Hematopoietic multipotent progenitor cell (in vitro differentiated cells): ENCODE measurements at regions not wholly inside any gene's neighbourhood (a gene's known extent, or its start where the extent isn't known, plus 50 kb on each side); places are given as distances from the start of the nearest gene placed in this dataset.
A peak's percentile ranks its signal among the peaks of the same experiment; 100 is the strongest.
"Not testable (repeated sequence)": the region's sequence is repeated elsewhere in the genome, so short reads cannot be mapped to it uniquely, and the experiment has no call there.

Experiments used
- DNase-seq, 3 donors: peaks; one replicate each; pipeline ENCODE4 v3.0.0-alpha.2; 2011 to 2015; ENCODE audit warnings: low read depth in 2 of 3, low spot score in 2 of 3

- DNase-seq: no peak
These were observed 512.7 kb downstream of the SLCO4C1 start for GRCh38 chr5:101783241-101784013.

- DNase-seq: no peak
These were observed 513.6 kb downstream of the SLCO4C1 start for GRCh38 chr5:101782352-101783103.

GRCh38 chr5:101751105-101751504, 545.0 kb downstream of the SLCO4C1 start:
- no peak for DNase-seq

- not testable (repeated sequence) for DNase-seq
These were observed 553.1 kb downstream of the SLCO4C1 start for GRCh38 chr5:101743000-101743399.

- DNase-seq: no peak
These were observed 567.2 kb downstream of the SLCO4C1 start for GRCh38 chr5:101728933-101729332.

- no peak for DNase-seq
These were observed 574.5 kb downstream of the SLCO4C1 start for GRCh38 chr5:101721543-101721942.

GRCh38 chr5:101720033-101720432, 576.1 kb downstream of the SLCO4C1 start:
- DNase-seq: no peak

- DNase-seq: no peak
These were observed 578.4 kb downstream of the SLCO4C1 start for GRCh38 chr5:101717721-101718120.

GRCh38 chr5:101716941-101717340, 579.1 kb downstream of the SLCO4C1 start:
- no peak for DNase-seq

GRCh38 chr5:101715790-101716189, 580.3 kb downstream of the SLCO4C1 start:
- not testable (repeated sequence) for DNase-seq

- no peak for DNase-seq
These were observed 606.8 kb downstream of the SLCO4C1 start for GRCh38 chr5:101689306-101689705.

GRCh38 chr5:101688156-101688555, 607.9 kb downstream of the SLCO4C1 start:
- no peak for DNase-seq

- no peak for DNase-seq
These were observed 608.6 kb downstream of the SLCO4C1 start for GRCh38 chr5:101687349-101687985.

GRCh38 chr5:101686536-101687157, 609.4 kb downstream of the SLCO4C1 start:
- no peak for DNase-seq

- no peak for DNase-seq
These were observed 616.3 kb downstream of the SLCO4C1 start for GRCh38 chr5:101679816-101680215.

- DNase-seq: peak in 2 of 3 donors; percentile 12 to 46
These were observed 617.4 kb downstream of the SLCO4C1 start for GRCh38 chr5:101678481-101679193.

- DNase-seq: no peak
These were observed 618.1 kb downstream of the SLCO4C1 start for GRCh38 chr5:101677961-101678360.

- DNase-seq: no peak
These were observed 619.4 kb downstream of the SLCO4C1 start for GRCh38 chr5:101676646-101677045.

GRCh38 chr5:101675510-101676219, 620.4 kb downstream of the SLCO4C1 start:
- no peak for DNase-seq

- no peak for DNase-seq
These were observed 623.0 kb downstream of the SLCO4C1 start for GRCh38 chr5:101673120-101673519.
